ENCODE measurements at regions not wholly inside any gene's neighbourhood (a gene's known extent, or its start where the extent isn't known, plus 50 kb on each side); places are given as distances from the start of the nearest gene placed in this dataset.

DNA sequence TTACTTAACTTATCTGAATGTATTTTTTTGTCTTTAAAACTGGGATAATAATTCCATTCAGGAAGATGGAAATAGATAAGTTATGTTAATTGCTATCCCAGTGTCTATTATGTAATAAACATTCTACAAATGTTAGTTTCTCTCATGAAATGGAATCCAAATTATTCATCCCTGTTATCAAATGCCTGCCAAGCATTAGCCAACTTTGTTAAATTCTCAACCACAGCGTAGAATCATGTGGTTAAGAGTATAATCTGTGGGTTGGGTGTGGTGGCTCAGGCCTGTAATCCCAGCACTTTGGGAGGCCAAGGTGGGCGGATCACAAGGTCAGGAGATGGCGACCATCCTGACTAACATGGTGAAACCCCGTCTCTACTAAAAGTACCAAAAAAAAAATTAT, 912.9 kb upstream of the SEMA6A start:
- Histone ChIP-seq H3K4me3 (ENCODE audit: low read length) (no peak overlapping the region), H2AFZ (ENCODE audit: low read length) (no peak overlapping the region), H3K4me1 (ENCODE audit: low read length) (no peaks in the 10 kb centered on the region), H3K9me2 (replicated peaks; ENCODE audit: insufficient read depth, low read length) (no peaks in the 10 kb centered on the region), H3K9me3 (replicated peaks; ENCODE audit: insufficient read depth, low read length) (no peaks in the 10 kb centered on the region), H3K27ac (ENCODE audit: low read length) (no peak overlapping the region), H4K20me1 (ENCODE audit: insufficient read depth, low read length) (no peaks in the 10 kb centered on the region), H3K4me2 (ENCODE audit: low read depth, low read length) (no peak overlapping the region), H3F3A (ENCODE audit: insufficient read depth, low read length) (no peaks in the 10 kb centered on the region), H3K9ac (ENCODE audit: low read length) (no peak overlapping the region), H3K79me2 (ENCODE audit: low read length) (no peaks in the 10 kb centered on the region), H3K36me3 (replicated peaks; ENCODE audit: insufficient read depth, low read length) (no peaks in the 10 kb centered on the region), H3K27me3 (replicated peaks; ENCODE audit: insufficient read depth, low read length) (no peaks in the 10 kb centered on the region)
- DNase-seq, result no peak
- TF ChIP-seq EZH2phosphoT487 (IDR thresholded peaks at IDR 0.05; ENCODE audit: low read length) (no peak), CTCF (IDR thresholded peaks at IDR 0.05; ENCODE audit: low read length) (no peak), EZH2 (optimal IDR thresholded peaks at IDR 0.05; ENCODE audit: low read depth, low read length) (no peak)

DNA sequence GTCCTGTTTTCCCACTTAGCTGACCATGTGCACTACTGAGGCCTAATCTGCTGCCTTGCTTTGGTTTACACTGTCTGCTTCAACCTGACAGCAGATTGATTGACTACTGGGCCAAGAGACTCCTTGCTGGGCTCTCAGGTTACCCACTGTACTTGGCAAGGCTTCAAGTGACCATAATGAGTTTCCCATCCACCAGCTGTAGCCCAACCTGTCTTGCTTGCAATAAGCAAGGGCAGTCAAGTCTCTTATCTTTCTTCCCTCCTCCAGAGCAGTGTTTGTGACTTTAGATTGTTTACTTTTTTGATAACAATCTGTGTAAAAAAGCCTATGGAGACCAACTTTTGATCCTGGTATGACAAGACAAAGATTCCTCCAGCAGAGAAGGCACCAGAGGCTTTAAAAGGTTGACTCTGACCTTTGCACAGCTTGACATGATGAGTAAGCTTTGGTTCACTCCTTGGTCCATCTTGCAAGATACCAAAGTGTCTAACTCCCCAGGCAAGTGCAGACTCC, 912.3 kb upstream of the SEMA6A start:
- Histone ChIP-seq H3K27me3 (replicated peaks; ENCODE audit: insufficient read depth, low read length) (no peaks in the 10 kb centered on the region), H3K4me2 (ENCODE audit: low read depth, low read length) (no peak overlapping the region), H3K9me3 (replicated peaks; ENCODE audit: insufficient read depth, low read length) (no peaks in the 10 kb centered on the region), H3K9me2 (replicated peaks; ENCODE audit: insufficient read depth, low read length) (no peaks in the 10 kb centered on the region), H3K79me2 (ENCODE audit: low read length) (no peaks in the 10 kb centered on the region), H3K27ac (ENCODE audit: low read length) (no peak overlapping the region), H3F3A (ENCODE audit: insufficient read depth, low read length) (no peaks in the 10 kb centered on the region), H3K9ac (ENCODE audit: low read length) (no peak overlapping the region), H3K36me3 (replicated peaks; ENCODE audit: insufficient read depth, low read length) (no peaks in the 10 kb centered on the region), H3K4me1 (ENCODE audit: low read length) (no peaks in the 10 kb centered on the region), H4K20me1 (ENCODE audit: insufficient read depth, low read length) (no peaks in the 10 kb centered on the region), H2AFZ (ENCODE audit: low read length) (no peak overlapping the region), H3K4me3 (ENCODE audit: low read length) (no peak overlapping the region)
- DNase-seq, result no peak
- TF ChIP-seq CTCF (IDR thresholded peaks at IDR 0.05; ENCODE audit: low read length) (no peak), EZH2 (optimal IDR thresholded peaks at IDR 0.05; ENCODE audit: low read depth, low read length) (no peak), EZH2phosphoT487 (IDR thresholded peaks at IDR 0.05; ENCODE audit: low read length) (no peak)

- no peak overlapping the region for H3K27ac ChIP-seq (ENCODE audit: low read length)
- no peak overlapping the region for H3K4me3 ChIP-seq (ENCODE audit: low read length)
- TF ChIP-seq CTCF (IDR thresholded peaks at IDR 0.05; ENCODE audit: low read length), result no peak
- no peak for TF ChIP-seq EZH2phosphoT487 (IDR thresholded peaks at IDR 0.05; ENCODE audit: low read length)
- no peak for TF ChIP-seq EZH2 (optimal IDR thresholded peaks at IDR 0.05; ENCODE audit: low read depth, low read length)
- no peak overlapping the region for H2AFZ ChIP-seq (ENCODE audit: low read length)
- no peaks in the 10 kb centered on the region for H3K27me3 ChIP-seq (replicated peaks; ENCODE audit: insufficient read depth, low read length)
- no peaks in the 10 kb centered on the region for H3K4me1 ChIP-seq (ENCODE audit: low read length)
- H3K4me2 ChIP-seq (ENCODE audit: low read depth, low read length), result no peak overlapping the region
- H3K79me2 ChIP-seq (ENCODE audit: low read length), result no peaks in the 10 kb centered on the region
- H3K36me3 ChIP-seq (replicated peaks; ENCODE audit: insufficient read depth, low read length), result no peaks in the 10 kb centered on the region
- no peaks in the 10 kb centered on the region for H3F3A ChIP-seq (ENCODE audit: insufficient read depth, low read length)
- H4K20me1 ChIP-seq (ENCODE audit: insufficient read depth, low read length), result no peaks in the 10 kb centered on the region
- no peaks in the 10 kb centered on the region for H3K9me2 ChIP-seq (replicated peaks; ENCODE audit: insufficient read depth, low read length)
- no peaks in the 10 kb centered on the region for H3K9me3 ChIP-seq (replicated peaks; ENCODE audit: insufficient read depth, low read length)
- no peak overlapping the region for H3K9ac ChIP-seq (ENCODE audit: low read length)
- DNase-seq, result no peak
Observed at GRCh38 chr5:117486261-117486660, 911.6 kb upstream of the SEMA6A start.
